ENCODE measurements at regions not wholly inside any gene's neighbourhood (a gene's known extent, or its start where the extent isn't known, plus 50 kb on each side); places are given as distances from the start of the nearest gene placed in this dataset.
A peak's percentile ranks its signal among the peaks of the same experiment; 100 is the strongest.

GRCh38 chr7:46549347-46549746, 628.3 kb upstream of the IGFBP3 start:
- DNase-seq (ENCODE audit: low read depth), result no peak

- no peak for DNase-seq (ENCODE audit: low read depth)
Observed at GRCh38 chr7:46547044-46547443, 626.0 kb upstream of the IGFBP3 start.

GRCh38 chr7:46545790-46546189, 624.7 kb upstream of the IGFBP3 start:
- peak; percentile 91 for DNase-seq (ENCODE audit: low read depth)

- DNase-seq (ENCODE audit: low read depth), result peak; percentile 88
Observed at GRCh38 chr7:46544396-46545008, 623.4 kb upstream of the IGFBP3 start.

GRCh38 chr7:46542076-46542475, 621.0 kb upstream of the IGFBP3 start:
- DNase-seq (ENCODE audit: low read depth), result no peak

GRCh38 chr7:46539892-46540483, 618.9 kb upstream of the IGFBP3 start:
- no peak for DNase-seq (ENCODE audit: low read depth)

- DNase-seq (ENCODE audit: low read depth), result no peak
Observed at GRCh38 chr7:46537191-46537905, 616.3 kb upstream of the IGFBP3 start.

GRCh38 chr7:46534664-46535588, 613.9 kb upstream of the IGFBP3 start:
- DNase-seq (ENCODE audit: low read depth), result peak; percentile 89

GRCh38 chr7:46533946-46534345, 612.9 kb upstream of the IGFBP3 start:
- DNase-seq (ENCODE audit: low read depth), result no peak

GRCh38 chr7:46532571-46532970, 611.5 kb upstream of the IGFBP3 start:
- DNase-seq (ENCODE audit: low read depth), result no peak

- DNase-seq (ENCODE audit: low read depth), result no peak
Observed at GRCh38 chr7:46530081-46530750, 609.1 kb upstream of the IGFBP3 start.

GRCh38 chr7:46527360-46527759, 606.3 kb upstream of the IGFBP3 start:
- no peak for DNase-seq (ENCODE audit: low read depth)

- DNase-seq (ENCODE audit: low read depth), result no peak
Observed at GRCh38 chr7:46525876-46526275, 604.8 kb upstream of the IGFBP3 start.

GRCh38 chr7:46524350-46524749, 603.3 kb upstream of the IGFBP3 start:
- peak; percentile 10 for DNase-seq (ENCODE audit: low read depth)

- no peak for DNase-seq (ENCODE audit: low read depth)
Observed at GRCh38 chr7:46522354-46522906, 601.4 kb upstream of the IGFBP3 start.

GRCh38 chr7:46518713-46519112, 597.6 kb upstream of the IGFBP3 start:
- no peak for DNase-seq (ENCODE audit: low read depth)

- DNase-seq (ENCODE audit: low read depth), result no peak
Observed at GRCh38 chr7:46515844-46516590, 594.9 kb upstream of the IGFBP3 start.

- no peak for DNase-seq (ENCODE audit: low read depth)
Observed at GRCh38 chr7:46513447-46513848, 592.4 kb upstream of the IGFBP3 start.

- DNase-seq (ENCODE audit: low read depth), result peak; percentile 33
Observed at GRCh38 chr7:46512891-46513413, 591.9 kb upstream of the IGFBP3 start.
